WTC11 (cell line): ENCODE measurements at regions not wholly inside any gene's neighbourhood (a gene's known extent, or its start where the extent isn't known, plus 50 kb on each side); places are given as distances from the start of the nearest gene placed in this dataset.

Source experiments
- ATAC-seq: fragments of 200-7000 bp; cut with Tn5 transposase; 2 replicates; pipeline ENCODE4 v1.10.0; 2021; ENCODE audit warnings: mild to moderate bottlenecking, moderate library complexity
- CTCF ChIA-PET: fragments of 300-600 bp; sonication (Branson Sonifier 250); formaldehyde crosslinking; loops from one replicate; lab custom pipeline; 2021; ENCODE audit warnings: antibody characterized with exemption; lab: Charles Lee
- POLR2A ChIA-PET: fragments of 350-600 bp; sonication (Branson Sonifier 250); formaldehyde crosslinking; loops from one replicate; lab custom pipeline; 2021; ENCODE audit warnings: antibody characterized with exemption; lab: Charles Lee
- DNase-seq: peaks from one replicate; pipeline ENCODE4 v3.0.0; 2021; ENCODE audit warnings: low spot score
- H3K27ac Mint-ChIP-seq: 2 replicates; pipeline ENCODE4 v1.8.0; 2021; ENCODE audit warnings: mixed read lengths
- H3K27me3 Mint-ChIP-seq: 2 replicates; pipeline ENCODE4 v1.8.0; 2021; ENCODE audit warnings: low read depth, mild to moderate bottlenecking, moderate library complexity, mixed read lengths
- H3K36me3 Mint-ChIP-seq: 2 replicates; pipeline ENCODE4 v1.8.0; 2021; ENCODE audit warnings: mixed read lengths
- H3K4me1 Mint-ChIP-seq: 2 replicates; pipeline ENCODE4 v1.8.0; 2022; ENCODE audit warnings: mixed read lengths
- H3K4me3 Mint-ChIP-seq: 2 replicates; pipeline ENCODE4 v1.8.0; 2021; ENCODE audit warnings: mild to moderate bottlenecking, moderate library complexity, mixed read lengths
- H3K9me3 Mint-ChIP-seq: 2 replicates; pipeline ENCODE4 v1.8.0; 2021; ENCODE audit warnings: mixed read lengths
- AFF4 ChIP-seq: sonication (generic); formaldehyde crosslinking; IDR thresholded peaks from 2 replicates; pipeline ENCODE4 v1.8.1; 2023; ENCODE audit warnings: mild to moderate bottlenecking, missing genetic modification reagents, borderline replicate concordance
- ATF3 ChIP-seq: sonication (generic); formaldehyde crosslinking; conservative IDR thresholded peaks from 2 replicates; pipeline ENCODE4 v1.8.1; 2022; ENCODE audit warnings: mild to moderate bottlenecking, missing genetic modification reagents
- ATF6 ChIP-seq: sonication (generic); formaldehyde crosslinking; IDR thresholded peaks from 2 replicates; pipeline ENCODE4 v1.8.1; 2023; ENCODE audit warnings: mild to moderate bottlenecking, missing genetic modification reagents
- GRHL2 ChIP-seq: fragments of 250-450 bp; sonication (Bioruptor Pico); IDR thresholded peaks from 2 replicates; pipeline ENCODE4 v1.8.0; 2022; ENCODE audit warnings: mild to moderate bottlenecking, moderate library complexity; ENCODE audit not compliant: insufficient replicate concordance, severe bottlenecking
- KAT7 ChIP-seq: sonication (generic); formaldehyde crosslinking; IDR thresholded peaks from 2 replicates; pipeline ENCODE4 v1.8.1; 2023; ENCODE audit warnings: missing genetic modification reagents, mild to moderate bottlenecking, borderline replicate concordance
- NR2C2 ChIP-seq: sonication (generic); formaldehyde crosslinking; IDR thresholded peaks from 2 replicates; pipeline ENCODE4 v1.8.0; 2022; ENCODE audit warnings: mild to moderate bottlenecking, missing genetic modification reagents
- NR3C1 ChIP-seq: sonication (generic); formaldehyde crosslinking; conservative IDR thresholded peaks from 2 replicates; pipeline ENCODE4 v1.8.1; 2023; ENCODE audit warnings: low read depth, mild to moderate bottlenecking, missing genetic modification reagents
- PRRX2 ChIP-seq: fragments of 250-450 bp; sonication (Bioruptor Pico); IDR thresholded peaks from 2 replicates; pipeline ENCODE4 v1.8.0; 2021; ENCODE audit warnings: mild to moderate bottlenecking
- SMAD4 ChIP-seq: sonication (generic); formaldehyde crosslinking; IDR thresholded peaks from 2 replicates; pipeline ENCODE4 v1.8.0; 2022; ENCODE audit warnings: mild to moderate bottlenecking, missing genetic modification reagents
- TEAD1 ChIP-seq: sonication (generic); formaldehyde crosslinking; IDR thresholded peaks from 2 replicates; pipeline ENCODE4 v1.8.0; 2022; ENCODE audit warnings: mild to moderate bottlenecking, missing genetic modification reagents
- TP53 ChIP-seq: sonication (generic); formaldehyde crosslinking; IDR thresholded peaks from 2 replicates; pipeline ENCODE4 v1.8.1; 2023; ENCODE audit warnings: mild to moderate bottlenecking, missing genetic modification reagents
- USF1 ChIP-seq: sonication (generic); formaldehyde crosslinking; IDR thresholded peaks from 2 replicates; pipeline ENCODE4 v1.8.0; 2022; ENCODE audit warnings: mild to moderate bottlenecking, missing genetic modification reagents
- ZNF121 ChIP-seq: sonication (generic); formaldehyde crosslinking; IDR thresholded peaks from 2 replicates; pipeline ENCODE4 v1.8.0; 2023; ENCODE audit warnings: missing genetic modification reagents
- ZNF263 ChIP-seq: sonication (generic); formaldehyde crosslinking; IDR thresholded peaks from 2 replicates; pipeline ENCODE4 v1.8.1; 2022; ENCODE audit warnings: low read depth, mild to moderate bottlenecking, moderate library complexity, missing genetic modification reagents
- ZNF317 ChIP-seq: sonication (generic); formaldehyde crosslinking; IDR thresholded peaks from 2 replicates; pipeline ENCODE4 v1.8.1; 2023; ENCODE audit warnings: low read depth, mild to moderate bottlenecking, moderate library complexity, missing genetic modification reagents, borderline replicate concordance
- ZNF423 ChIP-seq: fragments of 250-450 bp; sonication (Bioruptor Pico); IDR thresholded peaks from 2 replicates; pipeline ENCODE4 v2.1.2; 2022; ENCODE audit warnings: mild to moderate bottlenecking, moderate library complexity
- ZNF671 ChIP-seq: fragments of 250-450 bp; sonication (Bioruptor Pico); IDR thresholded peaks from 2 replicates; pipeline ENCODE4 v1.8.0; 2021; ENCODE audit warnings: mild to moderate bottlenecking
- TF ChIP-seq, protein P1 (sequence below): sonication (generic); formaldehyde crosslinking; IDR thresholded peaks from 2 replicates; pipeline ENCODE4 v1.8.1; 2022; ENCODE audit warnings: mild to moderate bottlenecking, moderate library complexity, missing genetic modification reagents
- TF ChIP-seq, protein P2 (sequence below): fragments of 250-450 bp; sonication (Bioruptor Pico); conservative IDR thresholded peaks from 2 replicates; pipeline ENCODE4 v1.9.0; 2021; ENCODE audit warnings: mild to moderate bottlenecking

- ChIA-PET CTCF (no interaction called here), POLR2A (no interaction called here)
- TF ChIP-seq ATF6: no peak
- TF ChIP-seq ZNF121 (CRISPR knock-in tag): no peak
- TF ChIP-seq ZNF423: no peak
- no peak for TF ChIP-seq ZNF671 (CRISPR knock-in tag)
- no peak for TF ChIP-seq ZNF263
- Mint-ChIP-seq H3K4me3 (no peak overlapping the region), H3K36me3 (peaks cover 9% of the 10 kb centered on the region), H3K27ac (no peak overlapping the region), H3K4me1 (no peaks in the 10 kb centered on the region), H3K9me3 (peaks cover 38% of the 10 kb centered on the region), H3K27me3 (peaks cover 6% of the 10 kb centered on the region; the same call in 1 of the 2 replicates)
- no peak for DNase-seq
- ATAC-seq: no peak
These were observed 1283.7 kb downstream of the MRPL39 start for GRCh38 chr21:24323536-24323935.

DNA sequence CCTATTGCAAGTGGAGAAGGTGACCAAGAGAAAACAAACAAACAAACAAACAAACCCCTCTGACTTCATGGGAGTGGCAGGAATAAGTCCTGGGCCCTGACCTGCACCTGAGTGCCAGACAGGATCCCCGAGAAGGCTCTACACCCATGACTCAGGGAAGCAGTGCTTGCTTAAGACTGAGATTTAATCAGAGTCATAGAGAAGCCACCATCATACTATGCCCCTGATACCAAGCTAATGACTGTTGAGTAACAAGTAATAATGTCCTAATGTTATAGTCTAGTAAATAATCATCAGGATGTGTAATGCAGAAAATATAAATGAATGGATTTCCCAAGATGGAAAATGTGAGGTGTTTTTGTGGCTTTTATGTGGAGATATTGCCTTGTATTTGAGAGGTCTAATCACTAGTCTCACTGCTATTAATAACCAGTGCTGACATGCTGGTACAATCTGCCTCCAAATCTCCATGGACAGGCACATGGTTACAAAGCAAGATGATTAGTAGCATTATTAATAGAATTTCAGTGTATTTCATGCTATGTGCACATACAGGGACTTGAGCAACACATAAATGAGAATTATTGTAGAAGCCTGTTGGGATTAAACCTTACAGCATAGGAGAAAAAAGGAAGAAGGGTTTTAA, 1290.9 kb downstream of the MRPL39 start:
- Mint-ChIP-seq H3K36me3 (peaks cover 7% of the 10 kb centered on the region), H3K27ac (no peak overlapping the region), H3K4me3 (no peak overlapping the region), H3K4me1 (no peaks in the 10 kb centered on the region), H3K27me3 (no peaks in the 10 kb centered on the region; the same call in 1 of the 2 replicates), H3K9me3 (peaks cover 40% of the 10 kb centered on the region)
- ChIA-PET POLR2A (no interaction called here), CTCF (no interaction called here)
- ATAC-seq: no peak
- DNase-seq: no peak
- TF ChIP-seq USF1 (no peak), ZNF317 (no peak), KAT7 (CRISPR knock-in tag) (no peak), AFF4 (no peak), GRHL2 (CRISPR knock-in tag) (no peak), SMAD4 (CRISPR knock-in tag) (no peak), PRRX2 (CRISPR knock-in tag) (no peak), NR2C2 (CRISPR knock-in tag) (no peak), TEAD1 (CRISPR knock-in tag) (no peak), NR3C1 (CRISPR knock-in tag) (no peak)
- TF ChIP-seq, protein P1, sequence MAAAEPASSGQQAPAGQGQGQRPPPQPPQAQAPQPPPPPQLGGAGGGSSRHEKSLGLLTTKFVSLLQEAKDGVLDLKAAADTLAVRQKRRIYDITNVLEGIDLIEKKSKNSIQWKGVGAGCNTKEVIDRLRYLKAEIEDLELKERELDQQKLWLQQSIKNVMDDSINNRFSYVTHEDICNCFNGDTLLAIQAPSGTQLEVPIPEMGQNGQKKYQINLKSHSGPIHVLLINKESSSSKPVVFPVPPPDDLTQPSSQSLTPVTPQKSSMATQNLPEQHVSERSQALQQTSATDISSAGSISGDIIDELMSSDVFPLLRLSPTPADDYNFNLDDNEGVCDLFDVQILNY (CRISPR knock-in tag): no peak

DNA sequence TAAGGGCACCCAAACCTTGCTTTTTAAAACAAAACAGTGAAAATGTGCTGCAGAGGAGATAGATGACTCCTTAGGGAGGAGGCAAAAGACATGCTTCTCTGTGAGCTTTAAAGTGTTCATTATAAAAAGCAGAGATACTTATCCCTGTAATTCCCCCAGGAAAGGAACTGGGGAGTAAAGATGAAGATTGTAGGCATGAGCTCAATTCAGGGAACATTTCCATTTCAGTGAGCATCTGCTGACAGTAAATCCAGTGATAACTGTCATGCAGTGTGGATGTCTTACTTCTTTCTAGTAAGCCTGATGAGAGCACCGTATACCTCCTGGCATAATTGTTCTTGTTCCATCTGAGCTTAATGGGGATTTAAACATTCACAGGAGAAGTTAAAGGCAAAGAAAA, 1296.5 kb downstream of the MRPL39 start:
- ChIA-PET CTCF (no interaction called here), POLR2A (no interaction called here)
- Mint-ChIP-seq H3K27ac (no peak overlapping the region), H3K9me3 (peaks cover 57% of the 10 kb centered on the region), H3K36me3 (peaks cover 20% of the 10 kb centered on the region), H3K4me1 (no peaks in the 10 kb centered on the region), H3K4me3 (no peak overlapping the region), H3K27me3 (no peaks in the 10 kb centered on the region; the same call in 1 of the 2 replicates)
- DNase-seq (no peak), ATAC-seq (no peak)
- TF ChIP-seq ATF3 (CRISPR knock-in tag): no peak
- TF ChIP-seq, protein P2, sequence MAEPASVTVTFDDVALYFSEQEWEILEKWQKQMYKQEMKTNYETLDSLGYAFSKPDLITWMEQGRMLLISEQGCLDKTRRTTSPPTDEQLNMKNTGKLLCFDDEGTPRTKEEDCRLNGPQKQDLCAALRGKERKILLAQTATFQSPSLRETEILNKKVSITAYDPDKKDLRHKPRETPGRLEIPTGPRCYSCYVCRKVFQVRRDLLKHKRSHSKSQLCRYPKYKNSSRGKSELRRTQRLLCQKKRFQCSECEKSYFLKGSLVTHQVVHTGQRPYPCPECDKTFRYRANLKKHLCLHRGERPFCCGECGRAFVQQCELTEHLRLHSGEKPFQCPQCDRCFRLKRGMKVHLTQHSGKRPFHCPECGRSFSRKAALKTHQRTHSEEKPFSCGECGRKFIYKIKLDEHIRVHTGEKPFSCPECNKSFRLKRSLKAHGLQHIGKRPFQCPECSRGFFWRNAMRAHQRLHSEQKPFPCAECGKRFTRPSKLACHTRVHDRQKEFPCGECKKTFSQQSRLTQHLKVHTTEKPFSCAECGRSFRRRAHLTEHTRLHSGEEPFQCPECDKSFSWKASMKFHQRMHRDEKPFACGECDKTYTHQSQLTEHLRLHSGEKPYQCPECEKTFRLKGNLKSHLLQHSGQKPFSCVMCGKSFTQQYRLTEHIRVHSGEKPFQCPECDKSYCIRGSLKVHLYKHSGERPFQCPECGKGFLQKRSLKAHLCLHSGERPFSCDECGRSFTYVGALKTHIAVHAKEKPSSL: no peak
- no peak for TF ChIP-seq TP53 (CRISPR knock-in tag)
